ENCODE measurements at regions not wholly inside any gene's neighbourhood (a gene's known extent, or its start where the extent isn't known, plus 50 kb on each side); places are given as distances from the start of the nearest gene placed in this dataset.

GRCh38 chr3:168752339-168752738 is 656.6 kb upstream of the GOLIM4 start:
- CTCF ChIA-PET (ENCODE audit: low intra/inter-chr PET ratio, low total read pairs): no interaction called here
- in situ Hi-C loops (cut with HindIII; ENCODE audit: extremely low pct_ligation_motif_present, low pct_unique_long_range_greater_than_20kb): no loop called here
- no peak for ATAC-seq

More at GRCh38 chr3:168752339-168752738, 656.6 kb upstream of the GOLIM4 start:
- Histone ChIP-seq H3K36me3 (replicated peaks in 1 of 2; ENCODE audit: control insufficient read depth in 1 of 2, insufficient read depth in 2 of 2, low read length in 2 of 2) (no peaks in the 10 kb centered on the region), H3K27ac (ENCODE audit: extremely low read length, insufficient read depth, low read length) (no peak overlapping the region), H3K4me2 (ENCODE audit: low read depth, low read length) (no peak overlapping the region), H3K4me3 (replicated peaks in 1 of 3; ENCODE audit: insufficient read depth in 1 of 3, low read depth in 2 of 3, low read length in 3 of 3) (no peak overlapping the region), H3K27me3 (ENCODE audit: control insufficient read depth in 1 of 2, insufficient read depth in 2 of 2, low read length in 2 of 2) (no peaks in the 10 kb centered on the region), H4K20me1 (ENCODE audit: insufficient read depth, low read length) (no peaks in the 10 kb centered on the region), H3K9me3 (ENCODE audit: low read length) (no peaks in the 10 kb centered on the region), H2AFZ (ENCODE audit: low read length) (no peak overlapping the region), H3K4me1 (ENCODE audit: insufficient read depth, low read length) (no peaks in the 10 kb centered on the region), H3K79me2 (ENCODE audit: insufficient read depth, low read length) (no peaks in the 10 kb centered on the region), H3K9ac (ENCODE audit: insufficient read depth, low read depth, low read length) (no peak overlapping the region)
- no TSS peak for BruUV-seq (replicated peaks)
- DNase-seq (ENCODE audit: low spot score): no peak
- TF ChIP-seq ZNF512B (CRISPR knock-in tag; IDR thresholded peaks at IDR 0.05; ENCODE audit: borderline replicate concordance) (no peak), PRMT3 (CRISPR knock-in tag; IDR thresholded peaks at IDR 0.05; ENCODE audit: borderline replicate concordance, low read depth) (no peak), RAD51 (IDR thresholded peaks at IDR 0.05; ENCODE audit: borderline replicate concordance) (no peak), ZNF7 (CRISPR knock-in tag; IDR thresholded peaks at IDR 0.05) (no peak), SETDB1 (CRISPR knock-in tag; IDR thresholded peaks at IDR 0.05; ENCODE audit: borderline replicate concordance) (no peak), ZNF10 (CRISPR knock-in tag; IDR thresholded peaks at IDR 0.05; ENCODE audit: borderline replicate concordance, low read depth) (no peak), ZNF747 (CRISPR knock-in tag; IDR thresholded peaks at IDR 0.05; ENCODE audit: borderline replicate concordance) (no peak), PAWR (CRISPR knock-in tag; IDR thresholded peaks at IDR 0.05; ENCODE audit: borderline replicate concordance) (no peak), ZNF609 (CRISPR knock-in tag; IDR thresholded peaks at IDR 0.05; ENCODE audit: borderline replicate concordance) (no peak)
- intact Hi-C loops (cut with micrococcal nuclease; ENCODE audit: unreplicated experiment): no loop called here
- POLR2A ChIA-PET: no interaction called here
- FAIRE-seq: no peak
